H9 (cell line): ENCODE measurements at regions not wholly inside any gene's neighbourhood (a gene's known extent, or its start where the extent isn't known, plus 50 kb on each side); places are given as distances from the start of the nearest gene placed in this dataset.

Experiments used
- DNase-seq: peaks from one replicate; pipeline ENCODE4 v3.0.0-alpha.2; 2017
- H2AFZ ChIP-seq: one replicate; pipeline ENCODE4 v1.6.1; 2013; ENCODE audit warnings: mild to moderate bottlenecking, low read length, control low read depth, moderate library complexity
- H2AK5ac ChIP-seq: 2 replicates; pipeline ENCODE4 v1.6.1; 2013; ENCODE audit warnings: low read length, control low read depth, mixed read lengths; ENCODE audit not compliant: insufficient read length
- H2BK120ac ChIP-seq: one replicate; pipeline ENCODE4 v1.6.1; 2013; ENCODE audit warnings: low read depth, mild to moderate bottlenecking, low read length, control low read depth, inconsistent platforms; ENCODE audit not compliant: poor library complexity, severe bottlenecking
- H2BK12ac ChIP-seq: 2 replicates; pipeline ENCODE4 v1.6.1; 2013; ENCODE audit warnings: low read length, control low read depth, mixed read lengths, low read depth; ENCODE audit not compliant: insufficient read length
- H2BK15ac ChIP-seq: 2 replicates; pipeline ENCODE4 v1.6.1; 2013; ENCODE audit warnings: low read depth, low read length, control low read depth
- H2BK20ac ChIP-seq: one replicate; pipeline ENCODE4 v1.6.1; 2013; ENCODE audit warnings: low read depth, mild to moderate bottlenecking, low read length, control low read depth, inconsistent platforms; ENCODE audit not compliant: poor library complexity, severe bottlenecking
- H2BK5ac ChIP-seq: 2 replicates; pipeline ENCODE4 v1.6.1; 2013; ENCODE audit warnings: low read length, control low read depth, mixed read lengths; ENCODE audit not compliant: insufficient read length
- H3K14ac ChIP-seq: 2 replicates; pipeline ENCODE4 v1.6.1; 2013; ENCODE audit warnings: low read length, control low read depth; ENCODE audit not compliant: insufficient read depth
- H3K18ac ChIP-seq: 2 replicates; pipeline ENCODE4 v1.6.1; 2013; ENCODE audit warnings: low read depth, mild to moderate bottlenecking, mixed read lengths, low read length, control low read depth; ENCODE audit not compliant: insufficient read length
- H3K23ac ChIP-seq: 2 replicates; pipeline ENCODE4 v1.6.1; 2013; ENCODE audit warnings: low read length, control low read depth, mixed read lengths, low read depth; ENCODE audit not compliant: insufficient read length
- H3K23me2 ChIP-seq: 2 replicates; pipeline ENCODE4 v1.6.1; 2013; ENCODE audit warnings: low read depth, mild to moderate bottlenecking, mixed read lengths, low read length, control low read depth; ENCODE audit not compliant: insufficient read length, poor library complexity, severe bottlenecking
- H3K27ac ChIP-seq: 2 replicates; pipeline ENCODE4 v1.5.1; 2013; ENCODE audit warnings: low read length, control low read depth, mixed read lengths, low read depth; ENCODE audit not compliant: insufficient read length
- H3K27me3 ChIP-seq: 2 replicates; pipeline ENCODE4 v1.6.1; 2013; ENCODE audit warnings: low read length, control low read depth, inconsistent platforms; ENCODE audit not compliant: insufficient read depth
- H3K4ac ChIP-seq: 2 replicates; pipeline ENCODE4 v1.6.1; 2013; ENCODE audit warnings: low read depth, mild to moderate bottlenecking, control low read depth, inconsistent platforms, low read length, moderate library complexity
- H3K4me1 ChIP-seq: 2 replicates; pipeline ENCODE4 v1.6.1; 2013; ENCODE audit warnings: low read length, control low read depth, inconsistent platforms; ENCODE audit not compliant: insufficient read depth
- H3K4me2 ChIP-seq: 2 replicates; pipeline ENCODE4 v1.6.1; 2013; ENCODE audit warnings: low read length, control low read depth, mixed read lengths; ENCODE audit not compliant: insufficient read length, insufficient read depth
- H3K56ac ChIP-seq: 2 replicates; pipeline ENCODE4 v1.6.1; 2013; ENCODE audit warnings: low read depth, mild to moderate bottlenecking, mixed read lengths, low read length, control low read depth; ENCODE audit not compliant: insufficient read length
- H3K79me1 ChIP-seq: 2 replicates; pipeline ENCODE4 v1.6.1; 2013; ENCODE audit warnings: low read depth, mild to moderate bottlenecking, moderate library complexity, low read length, control low read depth, inconsistent platforms; ENCODE audit not compliant: insufficient read depth, poor library complexity, severe bottlenecking
- H3K79me2 ChIP-seq: 2 replicates; pipeline ENCODE4 v1.6.1; 2013; ENCODE audit warnings: low read length, control low read depth, inconsistent platforms; ENCODE audit not compliant: insufficient read depth
- H3K9ac ChIP-seq: 2 replicates; pipeline ENCODE4 v1.6.1; 2013; ENCODE audit warnings: low read length, control low read depth, mixed read lengths; ENCODE audit not compliant: insufficient read length; ENCODE audit errors: extremely low read depth
- H3K9me3 ChIP-seq: one replicate; pipeline ENCODE4 v1.6.1; 2013; ENCODE audit warnings: low read depth, low read length, inconsistent platforms; ENCODE audit not compliant: control insufficient read depth
- H3T11ph ChIP-seq: one replicate; pipeline ENCODE4 v1.6.1; 2013; ENCODE audit warnings: mild to moderate bottlenecking, low read length, control low read depth, inconsistent platforms
- H4K20me1 ChIP-seq: one replicate; pipeline ENCODE4 v1.6.1; 2013; ENCODE audit not compliant: control insufficient read depth, insufficient read length, insufficient read depth
- H4K5ac ChIP-seq: 2 replicates; pipeline ENCODE4 v1.6.1; 2013; ENCODE audit warnings: low read depth, mild to moderate bottlenecking, mixed read lengths, low read length, control low read depth; ENCODE audit not compliant: insufficient read length
- H4K8ac ChIP-seq: replicated peaks from 2 replicates; pipeline ENCODE4 v1.6.1; 2013; ENCODE audit warnings: low read length, control low read depth, mixed read lengths, low read depth; ENCODE audit not compliant: insufficient read length
- H4K91ac ChIP-seq: 2 replicates; pipeline ENCODE4 v1.6.1; 2013; ENCODE audit warnings: low read depth, mild to moderate bottlenecking, moderate library complexity, mixed read lengths, low read length, control low read depth; ENCODE audit not compliant: insufficient read length
- H3K27ac Mint-ChIP-seq, 3 experiments: 2 replicates in 2 of 3; 3 replicates in 1 of 3; pipeline ENCODE4 v1.8.0; 2020 to 2021; ENCODE audit warnings: mixed read lengths in 3 of 3, mild to moderate bottlenecking in 1 of 3, moderate library complexity in 1 of 3
- H3K27me3 Mint-ChIP-seq: 2 replicates; pipeline ENCODE4 v1.8.0; 2021; ENCODE audit warnings: low read depth, mild to moderate bottlenecking, moderate library complexity, mixed read lengths
- H3K36me3 Mint-ChIP-seq, 3 experiments: 2 replicates in 2 of 3; 3 replicates in 1 of 3; pipeline ENCODE4 v1.8.0; 2020 to 2021; ENCODE audit warnings: low read depth in 3 of 3, mixed read lengths in 3 of 3; ENCODE audit not compliant: insufficient read depth in 1 of 3
- H3K4me1 Mint-ChIP-seq, 2 experiments: 2 replicates each; pipeline ENCODE4 v1.8.0; 2020; ENCODE audit warnings: mixed read lengths in 2 of 2
- H3K4me3 Mint-ChIP-seq, 2 experiments: 2 replicates in 1 of 2; 3 replicates in 1 of 2; pipeline ENCODE4 v1.8.0; 2020 to 2021; ENCODE audit warnings: mild to moderate bottlenecking in 2 of 2, mixed read lengths in 2 of 2, moderate library complexity in 1 of 2
- H3K9me3 Mint-ChIP-seq, 2 experiments: 2 replicates in 1 of 2; 3 replicates in 1 of 2; pipeline ENCODE4 v1.8.0; 2020; ENCODE audit warnings: mild to moderate bottlenecking in 2 of 2, mixed read lengths in 2 of 2, moderate library complexity in 1 of 2
- CTCF ChIP-seq: fragments of 200-600 bp; sonication (generic); conservative IDR thresholded peaks from 3 replicates; pipeline ENCODE4 v1.8.0; 2021; ENCODE audit warnings: antibody characterized with exemption, mild to moderate bottlenecking
- WGBS: extraction: QIAGEN DNeasy Blood & Tissue Kit; methylation state at CpG from one replicate; pipeline ENCODE4 v1.1.7; 2013; ENCODE audit warnings: missing lambda C conversion rate, low lambda C conversion rate, mixed read lengths; ENCODE audit not compliant: insufficient read length; ENCODE audit errors: extremely low coverage; 5-methylcytosine and 5-hydroxymethylcytosine counted together

- Histone ChIP-seq H2BK5ac (no peak overlapping the region), H3K4ac (no peak overlapping the region), H3K9me3 (no peaks in the 10 kb centered on the region), H3K79me2 (no peaks in the 10 kb centered on the region), H2BK20ac (no peak overlapping the region), H3K23ac (no peak overlapping the region), H3K56ac (no peak overlapping the region), H4K8ac (no peak overlapping the region), H2AFZ (no peak overlapping the region), H2BK120ac (no peak overlapping the region), H2AK5ac (no peak overlapping the region), H4K91ac (no peak overlapping the region), H3T11ph (no peak overlapping the region), H4K5ac (no peak overlapping the region), H3K27me3 (no peaks in the 10 kb centered on the region), H2BK15ac (no peak overlapping the region), H2BK12ac (no peak overlapping the region), H3K4me2 (no peak overlapping the region), H3K27ac (no peak overlapping the region), H3K79me1 (no peaks in the 10 kb centered on the region), H3K9ac (no peak overlapping the region), H4K20me1 (no peaks in the 10 kb centered on the region), H3K14ac (no peak overlapping the region), H3K23me2 (no peaks in the 10 kb centered on the region), H3K18ac (no peak overlapping the region), H3K4me1 (no peaks in the 10 kb centered on the region; the same call in 1 of the 2 replicates)
- Mint-ChIP-seq H3K4me3 (no peak overlapping the region), H3K4me1 (peaks cover 20 to 24% of the 10 kb centered on the region in 2 experiments), H3K27me3 (no peaks in the 10 kb centered on the region; the same call in 1 of the 2 replicates), H3K36me3 (no peaks in the 10 kb centered on the region), H3K9me3 (no peaks in the 10 kb centered on the region), H3K27ac (no peak overlapping the region)
- no peak for DNase-seq
- no peak for TF ChIP-seq CTCF
- WGBS, result no CpG with 5 or more reads among the region's 7 CpGs
These were observed 86.3 kb upstream of the LGALSL start for GRCh38 chr2:64367444-64368232.
